Left lung (tissue), 4 donors: ENCODE measurements at regions not wholly inside any gene's neighbourhood (a gene's known extent, or its start where the extent isn't known, plus 50 kb on each side); places are given as distances from the start of the nearest gene placed in this dataset.

ENCODE experiments used
- ATAC-seq: fragments of 200-7000 bp; cut with Tn5 transposase; one replicate; pipeline ENCODE4 v1.9.1; 2020; ENCODE audit warnings: moderate library complexity
- DNase-seq, 4 donors: peaks; one replicate each; pipeline ENCODE4 v3.0.0-alpha.2; 2013 to 2020
- H3K27ac ChIP-seq, 2 donors: fragments of 200-600 bp; sonication (generic) in 1 of 2; one replicate each; pipeline versions ENCODE4 v1.5.0 to v1.8.0; 2020 to 2021
- H3K27me3 ChIP-seq, 2 donors: fragments of 200-600 bp; sonication (generic) in 1 of 2; one replicate each; pipeline versions ENCODE4 v1.5.0 to v1.8.0; 2020 to 2021
- H3K36me3 ChIP-seq, 2 donors: fragments of 200-600 bp; sonication (generic) in 1 of 2; one replicate each; pipeline versions ENCODE4 v1.5.0 to v1.8.0; 2020 to 2021
- H3K4me1 ChIP-seq, 2 donors: fragments of 200-600 bp; one replicate each; pipeline ENCODE4 v1.8.0; 2021
- H3K4me3 ChIP-seq, 2 donors: fragments of 200-600 bp; sonication (generic) in 1 of 2; one replicate each; pipeline versions ENCODE4 v1.5.0 to v1.8.0; 2020 to 2021; ENCODE audit warnings: mild to moderate bottlenecking in 1 of 2
- H3K9me3 ChIP-seq, 2 donors: fragments of 200-600 bp; sonication (generic) in 1 of 2; one replicate each; pipeline versions ENCODE4 v1.5.0 to v1.8.0; 2020 to 2021
- CTCF ChIP-seq, 2 donors: fragments of 200-600 bp; sonication (generic) in 1 of 2; IDR thresholded peaks; one replicate each; pipeline versions ENCODE4 v1.5.0 to v1.8.0; 2021; ENCODE audit warnings: antibody characterized with exemption in 2 of 2
- intact Hi-C, 2 donors: fragments of 100-400 bp; cut with DNase I; formaldehyde crosslinking; loops; one replicate each; pipeline versions ENCODE4 v1.11.2 to v1.14.2; 2022
- donor health status: DM: no; HTN: yes; CAD: no.
- donor health status: DM: no; HTN: no; CAD: no.

GRCh38 chr14:96734076-96734622, 63.0 kb upstream of the VRK1 start:
- no peak overlapping the region for H3K27ac ChIP-seq
- H3K4me1 ChIP-seq: no peaks in the 10 kb centered on the region
- H3K27me3 ChIP-seq: peaks cover 33 to 63% of the 10 kb centered on the region in 2 donors
- ATAC-seq (no peak), DNase-seq (no peak)
- TF ChIP-seq CTCF (IDR thresholded peaks at IDR 0.05): no peak
- no peak overlapping the region for H3K4me3 ChIP-seq
- no peaks in the 10 kb centered on the region for H3K36me3 ChIP-seq
- H3K9me3 ChIP-seq: no peaks in the 10 kb centered on the region
- intact Hi-C loops: no loop called here

GRCh38 chr14:96735526-96735925, 61.7 kb upstream of the VRK1 start:
- intact Hi-C loops: no loop called here
- H3K27ac ChIP-seq: no peak overlapping the region
- H3K4me3 ChIP-seq: no peak overlapping the region
- H3K36me3 ChIP-seq: no peaks in the 10 kb centered on the region
- ATAC-seq: no peak
- DNase-seq: no peak
- H3K9me3 ChIP-seq: no peaks in the 10 kb centered on the region
- TF ChIP-seq CTCF (IDR thresholded peaks at IDR 0.05): no peak
- H3K27me3 ChIP-seq: peaks cover 43 to 70% of the 10 kb centered on the region in 2 donors
- no peaks in the 10 kb centered on the region for H3K4me1 ChIP-seq

- Histone ChIP-seq H3K4me1 (peaks cover 0 to 4% of the 10 kb centered on the region in 2 donors), H3K9me3 (no peaks in the 10 kb centered on the region), H3K27me3 (peaks cover 49 to 79% of the 10 kb centered on the region in 2 donors), H3K36me3 (no peaks in the 10 kb centered on the region), H3K4me3 (no peak overlapping the region), H3K27ac (no peak overlapping the region)
- no peak for DNase-seq
- TF ChIP-seq CTCF (IDR thresholded peaks at IDR 0.05): no peak
- intact Hi-C loops: no loop called here
- no peak for ATAC-seq
These were observed 60.7 kb upstream of the VRK1 start for GRCh38 chr14:96736439-96736838.

GRCh38 chr14:96737881-96738280, 59.3 kb upstream of the VRK1 start:
- H3K4me1 ChIP-seq: peaks cover 4 to 9% of the 10 kb centered on the region in 2 donors
- ATAC-seq (no peak), DNase-seq (no peak)
- H3K27me3 ChIP-seq: peaks cover 53 to 94% of the 10 kb centered on the region in 2 donors
- no peaks in the 10 kb centered on the region for H3K36me3 ChIP-seq
- intact Hi-C loops: no loop called here
- no peak overlapping the region for H3K27ac ChIP-seq
- H3K9me3 ChIP-seq: no peaks in the 10 kb centered on the region
- TF ChIP-seq CTCF (IDR thresholded peaks at IDR 0.05): no peak
- H3K4me3 ChIP-seq: no peak overlapping the region

GRCh38 chr14:96739200-96739910, 57.8 kb upstream of the VRK1 start:
- Histone ChIP-seq H3K36me3 (no peaks in the 10 kb centered on the region), H3K27ac (no peak overlapping the region), H3K4me1 (peaks cover 4 to 9% of the 10 kb centered on the region in 2 donors), H3K4me3 (no peak overlapping the region), H3K9me3 (no peaks in the 10 kb centered on the region), H3K27me3 (peaks cover 57 to 94% of the 10 kb centered on the region in 2 donors)
- no peak for ATAC-seq
- TF ChIP-seq CTCF (IDR thresholded peaks at IDR 0.05): no peak
- intact Hi-C loops: no loop called here
- DNase-seq: no peak
